Putamen (tissue), 1 donor: ENCODE measurements at regions not wholly inside any gene's neighbourhood (a gene's known extent, or its start where the extent isn't known, plus 50 kb on each side); places are given as distances from the start of the nearest gene placed in this dataset.
"Not testable (repeated sequence)": the region's sequence is repeated elsewhere in the genome, so short reads cannot be mapped to it uniquely, and the experiment has no call there.

Experiments used
- DNase-seq: peaks from one replicate; pipeline ENCODE4 v3.0.0-alpha.2; 2016; ENCODE audit warnings: low spot score

- no peak for DNase-seq
Observed at GRCh38 chr5:93359296-93359959, 221.6 kb downstream of the NR2F1-AS1 start.

GRCh38 chr5:93358176-93358575, 222.8 kb downstream of the NR2F1-AS1 start:
- no peak for DNase-seq

- no peak for DNase-seq
Observed at GRCh38 chr5:93357686-93358085, 223.3 kb downstream of the NR2F1-AS1 start.

DNA sequence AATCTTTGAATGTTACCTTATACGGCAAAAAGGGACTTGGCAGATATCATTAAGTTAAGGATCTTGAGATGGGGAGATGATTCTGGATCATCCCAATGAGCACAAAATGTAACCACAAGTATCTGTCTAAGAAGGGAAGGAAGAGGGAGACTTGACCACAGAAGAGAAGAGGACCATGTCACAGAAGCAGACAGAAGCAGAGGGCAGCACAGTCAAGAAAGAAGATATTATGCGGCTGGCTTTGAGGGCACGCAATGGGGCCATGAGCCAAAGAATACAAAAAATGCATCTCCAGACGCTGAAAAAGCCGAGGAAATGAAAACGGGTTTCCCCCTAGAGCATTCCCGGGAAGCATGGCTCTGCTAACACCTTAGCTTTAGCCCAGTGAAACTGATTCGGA, 225.3 kb downstream of the NR2F1-AS1 start:
- DNase-seq = no peak

DNA sequence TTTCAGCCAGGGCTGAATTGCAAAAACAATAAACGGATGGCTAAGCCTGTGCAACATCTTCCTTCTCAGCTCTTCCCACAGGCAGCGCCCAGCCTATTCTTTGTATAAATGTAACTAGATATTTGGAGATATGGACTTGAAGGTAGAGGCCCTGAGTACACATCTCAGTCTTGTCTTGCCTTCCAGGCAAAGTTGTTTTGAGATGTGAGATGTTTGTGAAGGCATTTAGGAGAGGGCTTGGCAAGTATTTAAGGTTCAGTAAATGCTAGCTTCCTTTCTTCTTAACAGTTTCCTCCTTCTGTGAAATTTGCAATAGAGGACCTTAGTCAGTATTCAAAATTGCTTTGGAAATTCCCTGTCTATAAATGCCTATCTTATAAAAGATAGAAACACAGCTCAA, 228.8 kb downstream of the NR2F1-AS1 start:
- DNase-seq = no peak

DNA sequence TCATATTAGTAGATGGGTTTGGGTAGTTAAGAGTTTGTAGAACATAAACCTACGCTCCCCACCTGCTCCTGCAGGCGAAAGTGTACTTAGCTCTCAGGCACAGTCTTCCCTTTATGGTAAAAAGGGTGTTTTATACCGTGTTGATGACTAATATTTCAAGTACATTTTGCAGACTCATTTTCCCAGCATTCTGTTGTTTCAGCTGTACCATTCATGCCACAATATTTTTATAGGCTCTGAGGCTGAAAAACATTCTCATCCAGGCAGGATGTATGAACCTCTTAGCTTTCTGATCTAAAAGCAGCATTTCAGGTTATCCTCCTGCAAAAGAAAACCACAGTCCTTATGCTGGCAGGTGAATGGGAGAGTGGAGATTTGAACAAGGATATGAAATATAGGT, 231.4 kb downstream of the NR2F1-AS1 start:
- DNase-seq = no peak

- no peak for DNase-seq
Observed at GRCh38 chr5:93348231-93348630, 232.8 kb downstream of the NR2F1-AS1 start.

- not testable (repeated sequence) for DNase-seq
Observed at GRCh38 chr5:93346850-93347249, 234.2 kb downstream of the NR2F1-AS1 start.

DNA sequence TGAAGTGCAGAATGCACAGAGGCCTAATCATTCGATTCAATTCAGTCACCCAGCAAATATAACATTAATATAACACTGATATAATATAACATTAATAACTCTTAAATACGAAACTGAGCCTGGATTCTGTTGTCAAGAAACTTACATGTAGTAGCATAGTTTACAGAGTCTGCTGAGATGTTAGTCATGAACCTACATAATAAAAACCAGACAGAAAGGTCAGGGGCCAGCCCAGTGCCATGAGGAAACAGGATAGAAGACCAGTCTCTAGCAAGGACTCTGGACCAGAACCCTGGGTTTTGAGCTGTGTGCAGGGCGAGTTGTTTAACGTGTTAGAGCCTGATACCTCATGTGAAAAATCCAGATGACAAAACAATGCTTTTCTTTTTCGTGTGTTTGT, 234.7 kb downstream of the NR2F1-AS1 start:
- no peak for DNase-seq

- DNase-seq = no peak
Observed at GRCh38 chr5:93343570-93343969, 237.4 kb downstream of the NR2F1-AS1 start.

DNA sequence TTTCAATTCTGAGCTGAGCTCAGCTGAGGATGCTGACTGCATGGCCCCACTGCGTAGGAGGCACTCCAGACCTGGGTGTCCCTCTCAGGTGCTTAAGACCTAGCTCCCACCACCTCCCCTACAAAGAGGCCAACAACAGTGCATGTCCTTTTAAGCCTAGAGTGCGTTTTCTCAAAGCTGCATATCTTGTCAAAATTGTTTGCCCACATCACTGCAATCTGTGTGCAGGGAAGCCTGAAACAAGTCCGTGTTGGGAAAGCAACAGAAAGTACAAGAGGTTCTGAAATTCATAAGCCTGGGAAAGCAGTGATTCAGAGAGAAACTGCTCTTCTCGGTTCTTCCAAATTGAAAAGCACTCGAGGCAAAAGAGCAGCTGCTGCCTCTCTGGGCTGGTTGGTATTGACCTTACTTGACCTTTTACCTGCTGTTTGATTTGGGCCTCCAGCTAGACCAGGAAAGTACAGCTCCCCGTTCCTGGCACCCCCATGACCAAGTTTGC, 238.4 kb downstream of the NR2F1-AS1 start:
- DNase-seq = no peak

DNA sequence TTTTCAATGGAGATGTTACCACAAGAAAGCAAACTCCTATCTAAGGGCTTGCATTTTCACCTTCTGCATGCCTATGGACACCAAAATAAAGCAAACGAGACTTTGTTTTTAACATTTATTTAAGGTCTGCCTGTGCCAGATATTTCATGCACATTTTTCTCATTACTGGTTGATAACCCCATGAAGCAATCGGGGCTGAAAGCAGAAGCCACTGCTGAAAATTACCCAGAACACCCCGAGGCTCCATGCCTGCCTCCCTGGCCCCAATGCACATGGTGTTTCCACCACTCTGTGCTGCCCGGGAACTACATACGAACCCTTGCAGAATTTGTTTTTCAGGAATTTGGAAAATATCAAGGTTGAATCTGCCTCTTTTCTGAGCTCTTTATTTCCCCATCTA, 240.1 kb downstream of the NR2F1-AS1 start:
- DNase-seq = no peak

DNA sequence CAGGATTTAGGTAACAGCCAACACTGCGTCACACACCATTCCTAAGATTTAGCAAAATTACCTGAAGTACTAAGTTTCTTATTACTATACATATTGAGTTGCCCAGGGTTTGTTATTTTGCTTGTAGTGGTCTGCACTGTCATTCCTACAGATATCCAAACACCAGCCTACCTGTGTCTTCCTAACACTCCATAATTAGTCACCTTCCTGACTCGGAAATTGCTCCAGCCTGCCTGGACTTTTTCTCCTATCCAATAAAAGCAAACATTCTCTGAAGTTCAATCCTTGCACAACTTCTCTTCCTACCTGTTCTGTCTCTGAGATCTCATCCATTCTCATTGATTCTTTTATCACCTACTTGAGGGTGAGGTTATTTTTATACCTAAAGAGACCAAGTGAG, 243.9 kb downstream of the NR2F1-AS1 start:
- no peak for DNase-seq

GRCh38 chr5:93336330-93337110, 244.5 kb downstream of the NR2F1-AS1 start:
- DNase-seq = no peak

DNA sequence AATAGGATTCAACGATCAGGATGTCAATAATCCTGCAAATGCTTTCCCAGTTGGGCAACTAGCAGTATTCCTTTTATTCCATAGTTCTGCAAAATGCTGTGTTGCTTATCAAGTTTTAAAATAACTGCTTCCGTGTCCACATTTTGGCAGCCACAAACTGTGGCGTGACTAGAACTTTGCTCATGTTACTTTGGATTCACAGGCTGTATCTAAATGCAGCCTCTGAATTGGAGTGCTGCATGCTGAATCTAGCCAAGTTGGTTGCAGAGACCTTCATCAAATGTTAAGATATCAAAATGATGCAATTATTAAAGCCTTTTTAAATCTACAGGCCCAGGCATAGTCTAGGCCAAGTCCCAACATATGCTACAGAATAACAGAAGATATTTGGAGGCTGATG, 249.2 kb downstream of the NR2F1-AS1 start:
- DNase-seq = no peak

GRCh38 chr5:93331241-93331640, 249.8 kb downstream of the NR2F1-AS1 start:
- no peak for DNase-seq

- DNase-seq = no peak
Observed at GRCh38 chr5:93330506-93330905, 250.5 kb downstream of the NR2F1-AS1 start.

DNA sequence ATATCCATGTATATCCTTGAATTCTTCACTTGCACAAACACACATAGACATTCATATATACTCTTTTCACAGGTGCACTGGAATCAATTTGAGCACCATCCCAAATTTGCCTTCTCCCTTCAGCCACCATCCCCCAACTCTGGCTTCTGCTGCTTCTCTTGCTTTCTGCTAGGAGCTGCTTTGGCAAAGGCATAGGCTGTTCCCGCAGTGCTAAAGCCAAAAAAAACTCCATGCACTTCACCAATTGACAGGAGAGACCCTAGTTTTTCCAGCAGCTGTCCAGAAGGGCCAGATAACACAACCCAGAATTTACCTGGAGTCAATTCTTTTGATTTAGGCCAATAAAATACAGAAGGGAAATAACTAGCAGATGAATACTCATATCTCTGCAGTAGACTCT, 251.3 kb downstream of the NR2F1-AS1 start:
- no peak for DNase-seq

DNA sequence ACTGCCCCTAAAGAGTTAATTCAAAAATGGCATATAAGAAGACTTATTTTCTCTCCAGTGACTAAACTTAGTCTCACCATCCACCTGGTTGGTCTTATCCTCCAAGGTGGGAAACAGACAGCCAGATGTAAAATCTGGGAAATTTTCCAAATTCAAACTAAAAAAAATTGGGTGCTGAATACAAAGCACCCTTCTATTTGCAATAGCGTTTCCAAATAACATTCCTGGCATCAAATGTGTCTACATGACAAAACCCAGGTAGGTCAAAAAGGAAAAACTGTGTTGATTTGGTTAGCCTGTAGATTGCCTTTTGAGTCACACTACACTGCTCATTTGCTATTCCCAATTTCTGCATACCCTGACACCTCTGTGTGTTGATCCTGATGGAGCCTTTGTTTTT, 252.2 kb downstream of the NR2F1-AS1 start:
- no peak for DNase-seq

- DNase-seq = no peak
Observed at GRCh38 chr5:93327605-93328004, 253.4 kb downstream of the NR2F1-AS1 start.

- DNase-seq = no peak
Observed at GRCh38 chr5:93325946-93326345, 255.1 kb downstream of the NR2F1-AS1 start.

DNA sequence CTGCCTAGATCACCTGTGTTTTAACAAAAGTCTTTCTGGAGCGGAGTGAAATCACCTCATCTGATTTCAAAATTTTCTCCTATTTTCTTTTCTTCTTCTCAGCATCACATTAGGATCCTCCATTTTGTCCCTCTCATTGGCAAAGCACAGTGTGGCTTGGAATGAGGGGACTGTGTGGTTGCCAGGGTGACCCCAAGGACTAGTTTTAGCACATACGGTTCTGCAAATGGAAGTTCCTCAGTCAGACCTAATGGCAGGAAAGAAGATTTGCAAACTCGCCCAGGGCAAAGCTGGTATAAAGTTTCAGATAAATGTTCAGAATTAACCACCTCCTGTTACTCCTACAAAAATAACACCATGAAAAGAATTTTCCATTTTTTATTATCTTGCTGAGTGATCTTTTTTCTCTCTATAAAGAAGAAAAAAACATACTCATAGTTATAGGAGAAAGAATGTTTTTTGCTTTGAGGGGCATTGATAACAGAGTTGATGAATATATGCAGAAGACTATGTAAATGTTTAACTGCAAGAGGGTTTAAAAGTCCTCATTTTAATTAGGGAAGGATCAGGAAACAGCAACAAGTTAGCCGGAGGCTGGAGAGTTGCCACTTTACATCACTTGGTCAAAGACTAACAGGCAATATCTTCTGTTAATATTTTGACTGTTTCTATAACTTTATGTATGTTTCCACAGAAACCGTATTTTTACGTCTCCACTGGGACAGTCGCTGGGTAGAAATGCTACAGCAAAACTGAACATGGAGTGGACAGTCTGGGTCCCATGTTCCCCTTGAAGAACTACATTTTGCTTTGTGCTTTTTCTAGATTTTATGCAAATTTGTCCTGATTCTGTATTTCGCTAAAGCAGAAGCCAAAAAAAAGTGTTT, 257.8 kb downstream of the NR2F1-AS1 start:
- no peak for DNase-seq
